Mucosa of descending colon (tissue), 3 donors: ENCODE measurements at regions not wholly inside any gene's neighbourhood (a gene's known extent, or its start where the extent isn't known, plus 50 kb on each side); places are given as distances from the start of the nearest gene placed in this dataset.

Experiments
- ATAC-seq: fragments of 200-7000 bp; cut with Tn5 transposase; one replicate; pipeline ENCODE4 v1.9.1; 2020; ENCODE audit warnings: mild to moderate bottlenecking, moderate library complexity
- DNase-seq, 3 donors: peaks; one replicate each; pipeline ENCODE4 v3.0.0-alpha.2; 2020
- H3K36me3 ChIP-seq: fragments of 200-600 bp; one replicate; pipeline ENCODE4 v1.8.0; 2021; ENCODE audit warnings: low read depth, mild to moderate bottlenecking
- H3K4me1 ChIP-seq: fragments of 200-600 bp; one replicate; pipeline ENCODE4 v1.8.0; 2021; ENCODE audit warnings: low read depth, mild to moderate bottlenecking
- H3K4me3 ChIP-seq: fragments of 200-600 bp; one replicate; pipeline ENCODE4 v1.8.0; 2021; ENCODE audit warnings: mild to moderate bottlenecking
- H3K9me3 ChIP-seq: fragments of 200-600 bp; one replicate; pipeline ENCODE4 v1.8.0; 2021; ENCODE audit warnings: mild to moderate bottlenecking
- intact Hi-C, 2 donors: fragments of 100-400 bp; cut with DNase I in 1 of 2; cut with micrococcal nuclease in 1 of 2; formaldehyde crosslinking; loops; one replicate each; pipeline versions ENCODE4 v1.11.0 to v1.11.1; 2022; cut with DNase I, micrococcal nuclease
- TF ChIP-seq, protein P1 (sequence below): fragments of 200-600 bp; IDR thresholded peaks from one replicate; pipeline ENCODE4 v1.8.0; 2022; ENCODE audit warnings: antibody characterized with exemption, mild to moderate bottlenecking
- donor health status: DM: no; HTN: no; CAD: no; lungs with moderate emphysema.
- donor health status: DM: no; HTN: no; CAD: no.
- donor health status: DM: no; HTN: yes; CAD: no.

DNA sequence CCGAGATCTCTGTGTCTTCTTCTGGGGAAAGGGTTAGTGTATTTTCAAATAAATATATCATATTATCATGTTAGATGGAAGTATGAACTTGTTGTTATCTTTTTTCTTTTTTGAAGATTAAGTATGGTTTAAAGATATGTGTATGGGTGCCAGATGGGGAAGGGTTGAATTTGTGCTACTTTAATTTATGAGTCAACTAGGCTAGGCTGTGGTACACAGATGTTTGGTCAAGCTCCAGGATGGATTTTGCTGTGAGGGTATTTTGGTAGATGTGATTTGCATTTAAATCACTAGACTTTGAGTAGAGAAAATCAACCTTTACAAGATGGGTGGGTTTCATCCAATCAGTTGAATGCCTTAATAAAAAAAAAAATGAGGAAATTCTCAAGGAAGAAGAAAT lies 886.6 kb upstream of the ADGRB3 start:
- DNase-seq (no peak), ATAC-seq (no peak)
- Histone ChIP-seq H3K36me3 (no peaks in the 10 kb centered on the region), H3K4me1 (no peaks in the 10 kb centered on the region), H3K4me3 (no peak overlapping the region), H3K9me3 (peaks cover 22% of the 10 kb centered on the region)
- TF ChIP-seq, protein P1, sequence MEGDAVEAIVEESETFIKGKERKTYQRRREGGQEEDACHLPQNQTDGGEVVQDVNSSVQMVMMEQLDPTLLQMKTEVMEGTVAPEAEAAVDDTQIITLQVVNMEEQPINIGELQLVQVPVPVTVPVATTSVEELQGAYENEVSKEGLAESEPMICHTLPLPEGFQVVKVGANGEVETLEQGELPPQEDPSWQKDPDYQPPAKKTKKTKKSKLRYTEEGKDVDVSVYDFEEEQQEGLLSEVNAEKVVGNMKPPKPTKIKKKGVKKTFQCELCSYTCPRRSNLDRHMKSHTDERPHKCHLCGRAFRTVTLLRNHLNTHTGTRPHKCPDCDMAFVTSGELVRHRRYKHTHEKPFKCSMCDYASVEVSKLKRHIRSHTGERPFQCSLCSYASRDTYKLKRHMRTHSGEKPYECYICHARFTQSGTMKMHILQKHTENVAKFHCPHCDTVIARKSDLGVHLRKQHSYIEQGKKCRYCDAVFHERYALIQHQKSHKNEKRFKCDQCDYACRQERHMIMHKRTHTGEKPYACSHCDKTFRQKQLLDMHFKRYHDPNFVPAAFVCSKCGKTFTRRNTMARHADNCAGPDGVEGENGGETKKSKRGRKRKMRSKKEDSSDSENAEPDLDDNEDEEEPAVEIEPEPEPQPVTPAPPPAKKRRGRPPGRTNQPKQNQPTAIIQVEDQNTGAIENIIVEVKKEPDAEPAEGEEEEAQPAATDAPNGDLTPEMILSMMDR, result no peak
- intact Hi-C loops, result no loop called here

DNA sequence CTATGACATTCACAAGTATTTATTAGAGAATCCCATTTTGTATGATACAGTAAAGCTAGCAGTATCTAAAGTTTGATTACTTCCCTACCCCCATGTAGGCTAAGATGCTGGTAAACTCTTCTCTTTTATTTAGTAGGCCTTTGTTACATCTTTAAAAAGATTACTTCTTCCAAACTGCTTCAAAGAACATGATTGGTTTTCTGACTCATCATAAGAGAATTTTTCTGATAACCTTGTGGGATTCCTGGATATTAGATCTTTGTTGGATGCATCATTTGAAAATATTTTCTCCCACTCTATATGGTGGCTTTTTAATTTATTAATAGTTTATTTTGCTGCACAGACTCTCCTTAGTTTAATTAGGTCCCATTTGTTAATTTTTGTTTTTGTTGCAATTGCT lies 898.3 kb upstream of the ADGRB3 start:
- no peaks in the 10 kb centered on the region for H3K4me1 ChIP-seq

DNA sequence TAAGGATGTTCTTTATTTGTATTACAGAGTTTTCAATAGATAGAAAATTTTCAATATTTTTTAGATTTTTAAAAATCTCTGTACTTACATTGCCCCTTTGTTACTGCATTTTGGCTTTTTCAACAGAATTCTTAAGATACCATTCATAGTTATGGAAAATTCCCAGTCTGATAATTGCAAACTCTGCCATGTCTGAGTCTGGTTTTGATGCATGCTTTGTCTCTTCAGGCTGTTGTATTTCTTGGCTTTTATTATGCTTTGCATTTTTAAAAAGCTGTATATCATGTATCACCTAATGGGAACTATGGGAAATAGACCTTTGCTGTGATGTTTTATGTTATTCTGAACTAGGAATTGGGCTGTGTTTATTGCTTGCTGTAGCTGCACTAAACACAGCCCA lies 898.9 kb upstream of the ADGRB3 start:
- no peak for DNase-seq
- H3K36me3 ChIP-seq, result no peaks in the 10 kb centered on the region
- no peak for ATAC-seq
- TF ChIP-seq, protein P1, result no peak
- peaks cover 44% of the 10 kb centered on the region for H3K9me3 ChIP-seq
- H3K4me3 ChIP-seq, result no peak overlapping the region
- intact Hi-C loops, result no loop called here
- no peaks in the 10 kb centered on the region for H3K4me1 ChIP-seq

More for the DNA sequence above, 898.3 kb upstream of the ADGRB3 start:
- Histone ChIP-seq H3K9me3 (peaks cover 44% of the 10 kb centered on the region), H3K4me3 (no peak overlapping the region), H3K36me3 (no peaks in the 10 kb centered on the region)
- intact Hi-C loops, result no loop called here
- DNase-seq (no peak), ATAC-seq (no peak)
- TF ChIP-seq, protein P1, result no peak

DNA sequence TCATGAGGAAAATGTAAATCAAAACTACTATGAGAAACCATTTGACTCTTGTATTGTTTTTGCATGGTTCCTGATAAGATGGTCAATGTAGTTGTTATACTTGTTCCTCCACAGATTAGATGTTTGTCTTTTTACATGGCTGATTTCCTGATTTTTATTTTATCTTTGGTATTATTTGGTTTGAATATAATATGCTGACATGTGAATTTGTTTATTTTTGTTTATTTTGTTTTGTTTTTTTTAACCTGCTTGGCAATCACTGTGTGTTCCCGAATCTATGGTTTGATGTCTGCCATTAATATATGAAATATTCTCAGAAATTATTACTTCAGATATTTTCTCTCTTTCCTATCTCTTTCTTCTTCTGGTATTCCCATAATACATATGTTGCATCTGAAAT lies 899.5 kb upstream of the ADGRB3 start:
- peaks cover 48% of the 10 kb centered on the region for H3K9me3 ChIP-seq
- no peak for ATAC-seq
- H3K4me1 ChIP-seq, result no peaks in the 10 kb centered on the region
- no peak overlapping the region for H3K4me3 ChIP-seq
- DNase-seq, result no peak
- TF ChIP-seq, protein P1, result no peak
- no peaks in the 10 kb centered on the region for H3K36me3 ChIP-seq
- intact Hi-C loops, result no loop called here

DNA sequence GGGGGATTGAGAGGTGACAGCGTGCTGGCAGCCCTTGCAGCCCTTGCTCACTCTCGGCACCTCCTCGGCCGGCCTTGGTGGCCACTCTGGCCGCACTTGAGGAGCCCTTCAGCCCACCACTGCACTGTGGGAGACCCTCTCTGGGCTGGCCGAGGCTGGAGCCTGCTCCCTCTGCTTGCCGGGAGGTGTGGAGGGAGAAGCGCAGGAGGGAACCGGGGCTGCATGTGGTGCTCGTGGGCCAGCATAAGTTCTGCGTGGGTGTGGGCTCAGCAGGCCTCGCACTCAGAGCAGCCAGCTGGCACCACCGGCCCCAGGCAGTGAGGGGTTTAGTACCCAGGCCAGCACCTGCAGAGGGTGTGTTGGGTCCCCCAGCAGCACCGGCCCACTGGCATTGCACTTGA lies 912.2 kb upstream of the ADGRB3 start:
- ATAC-seq, result no peak

DNA sequence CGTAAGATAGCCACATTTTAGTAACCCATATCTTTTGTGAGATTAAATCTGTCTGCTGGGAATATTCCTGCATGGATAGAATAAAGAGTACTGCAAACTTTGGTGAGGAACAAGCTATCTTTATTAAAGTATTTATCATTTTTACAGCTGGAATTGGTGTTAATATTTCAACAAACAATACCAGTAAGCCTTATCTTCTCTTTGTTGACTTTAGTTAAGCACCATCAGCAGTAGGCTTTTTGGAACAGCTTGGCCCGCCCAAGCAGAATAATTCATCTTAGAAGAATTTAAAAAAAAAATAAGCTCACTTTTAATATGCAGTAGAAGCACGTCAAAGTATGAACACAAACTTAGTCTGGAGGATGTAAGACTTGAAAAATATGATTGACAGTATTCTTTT lies 917.8 kb upstream of the ADGRB3 start:
- Histone ChIP-seq H3K36me3 (no peaks in the 10 kb centered on the region), H3K4me1 (no peaks in the 10 kb centered on the region), H3K9me3 (peaks cover 8% of the 10 kb centered on the region), H3K4me3 (no peak overlapping the region)
- no peak for DNase-seq
- intact Hi-C loops, result no loop called here
- TF ChIP-seq, protein P1, result no peak
- ATAC-seq, result no peak

More for the DNA sequence above, 912.2 kb upstream of the ADGRB3 start:
- H3K4me3 ChIP-seq, result no peak overlapping the region
- peak in 1 of 3 donors; percentile 38 for DNase-seq
- intact Hi-C loops, result no loop called here
- H3K36me3 ChIP-seq, result no peaks in the 10 kb centered on the region
- TF ChIP-seq, protein P1, result no peak
- H3K9me3 ChIP-seq, result peaks cover 17% of the 10 kb centered on the region
- H3K4me1 ChIP-seq, result no peaks in the 10 kb centered on the region
